ENCODE measurements at regions not wholly inside any gene's neighbourhood (a gene's known extent, or its start where the extent isn't known, plus 50 kb on each side); places are given as distances from the start of the nearest gene placed in this dataset.

GRCh38 chr18:32577561-32577960 is 106.9 kb upstream of the GAREM1 start:
- TF ChIP-seq, protein P1, sequence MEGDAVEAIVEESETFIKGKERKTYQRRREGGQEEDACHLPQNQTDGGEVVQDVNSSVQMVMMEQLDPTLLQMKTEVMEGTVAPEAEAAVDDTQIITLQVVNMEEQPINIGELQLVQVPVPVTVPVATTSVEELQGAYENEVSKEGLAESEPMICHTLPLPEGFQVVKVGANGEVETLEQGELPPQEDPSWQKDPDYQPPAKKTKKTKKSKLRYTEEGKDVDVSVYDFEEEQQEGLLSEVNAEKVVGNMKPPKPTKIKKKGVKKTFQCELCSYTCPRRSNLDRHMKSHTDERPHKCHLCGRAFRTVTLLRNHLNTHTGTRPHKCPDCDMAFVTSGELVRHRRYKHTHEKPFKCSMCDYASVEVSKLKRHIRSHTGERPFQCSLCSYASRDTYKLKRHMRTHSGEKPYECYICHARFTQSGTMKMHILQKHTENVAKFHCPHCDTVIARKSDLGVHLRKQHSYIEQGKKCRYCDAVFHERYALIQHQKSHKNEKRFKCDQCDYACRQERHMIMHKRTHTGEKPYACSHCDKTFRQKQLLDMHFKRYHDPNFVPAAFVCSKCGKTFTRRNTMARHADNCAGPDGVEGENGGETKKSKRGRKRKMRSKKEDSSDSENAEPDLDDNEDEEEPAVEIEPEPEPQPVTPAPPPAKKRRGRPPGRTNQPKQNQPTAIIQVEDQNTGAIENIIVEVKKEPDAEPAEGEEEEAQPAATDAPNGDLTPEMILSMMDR (IDR thresholded peaks at IDR 0.05): no peak
- no peak for TF ChIP-seq EZH2phosphoT487 (IDR thresholded peaks at IDR 0.05)

All from neural progenitor cell (in vitro differentiated cells).